ENCODE measurements at regions not wholly inside any gene's neighbourhood (a gene's known extent, or its start where the extent isn't known, plus 50 kb on each side); places are given as distances from the start of the nearest gene placed in this dataset.

DNA sequence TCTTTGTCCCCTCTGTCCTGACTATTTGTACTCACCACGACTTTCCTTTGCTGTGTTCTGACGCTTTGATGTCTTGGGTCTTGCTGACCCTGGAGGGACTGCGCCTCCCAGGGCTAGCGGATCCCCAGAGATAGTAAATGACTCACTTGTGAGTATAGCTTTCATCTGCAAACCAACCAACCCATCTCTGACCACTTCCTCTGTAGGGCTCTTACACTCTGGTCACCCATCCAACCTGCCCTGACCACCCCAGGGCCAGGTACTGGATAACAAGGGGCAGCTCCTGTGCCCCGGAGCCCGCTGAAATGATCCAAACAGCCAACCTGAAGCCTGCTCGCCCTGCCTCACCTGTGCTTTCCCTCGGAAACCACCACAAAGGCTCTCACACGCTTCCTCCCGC lies 125.2 kb upstream of the CARD11 start:
- Mint-ChIP-seq H3K4me1 (ENCODE audit: low read depth, unreplicated experiment) (peaks cover 8% of the 10 kb centered on the region), H3K4me3 (ENCODE audit: unreplicated experiment) (no peak overlapping the region), H3K36me3 (ENCODE audit: insufficient read depth, unreplicated experiment) (peaks cover 5% of the 10 kb centered on the region), H3K27ac (ENCODE audit: unreplicated experiment) (no peak overlapping the region), H3K27me3 (ENCODE audit: insufficient read depth, unreplicated experiment) (no peaks in the 10 kb centered on the region), H3K9me3 (ENCODE audit: unreplicated experiment) (peaks cover 20% of the 10 kb centered on the region)
- Histone ChIP-seq H3K4me1 (peaks cover 15% of the 10 kb centered on the region), H3K4me3 (ENCODE audit: low read depth, low read length) (no peak overlapping the region), H3K9me3 (no peaks in the 10 kb centered on the region), H3K27me3 (replicated peaks; ENCODE audit: control insufficient read depth, insufficient read depth, low read length) (no peaks in the 10 kb centered on the region), H3K36me3 (ENCODE audit: control insufficient read depth, insufficient read depth, low read length) (no peaks in the 10 kb centered on the region)
- CTCF ChIA-PET, result no interaction called here
- intact Hi-C loops (cut with micrococcal nuclease; ENCODE audit: unreplicated experiment), result no loop called here
- no peak for TF ChIP-seq CTCF (IDR thresholded peaks at IDR 0.05; ENCODE audit: insufficient read depth in 1 of 2, low read depth in 1 of 2, low read length in 1 of 2, severe bottlenecking in 1 of 2, unreplicated experiment in 1 of 2)
- POLR2A ChIA-PET, result no interaction called here
- no TSS peak for BruUV-seq (replicated peaks)
- no peak for DNase-seq

DNA sequence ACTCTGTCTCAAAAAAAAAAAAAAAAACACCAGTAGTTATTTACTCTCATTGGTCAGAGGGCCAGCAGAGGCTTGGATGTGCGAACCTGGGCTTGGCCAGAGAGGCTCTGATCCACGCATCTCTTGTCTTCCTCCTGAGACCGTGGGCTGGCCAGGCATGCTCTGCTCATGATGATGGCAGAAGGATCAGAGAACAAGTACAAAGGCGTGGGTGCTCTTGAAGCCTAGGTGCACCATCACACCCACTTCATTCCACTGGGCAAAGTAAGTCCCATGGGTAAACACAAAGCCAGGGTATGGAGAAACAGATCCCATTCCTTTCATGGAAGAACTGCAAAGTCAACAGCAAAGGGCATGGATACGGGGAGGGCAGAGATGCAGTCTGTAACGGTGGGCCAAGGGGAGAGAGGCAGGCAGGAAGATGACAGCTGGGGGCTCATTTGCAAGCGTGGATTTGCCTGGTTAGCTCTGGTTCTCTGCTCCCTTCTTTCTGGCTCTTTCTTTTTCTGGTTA lies 128.2 kb upstream of the SDK1 start:
- no peaks in the 10 kb centered on the region for H3K36me3 ChIP-seq (ENCODE audit: control insufficient read depth, insufficient read depth, low read length)
- intact Hi-C loops (cut with micrococcal nuclease; ENCODE audit: unreplicated experiment), result no loop called here
- H3K27me3 ChIP-seq (replicated peaks; ENCODE audit: control insufficient read depth, insufficient read depth, low read length), result no peaks in the 10 kb centered on the region
- no peaks in the 10 kb centered on the region for H3K9me3 ChIP-seq
- no peaks in the 10 kb centered on the region for H3K4me1 ChIP-seq
- H3K4me3 ChIP-seq (ENCODE audit: low read depth, low read length), result no peak overlapping the region
- peaks cover 5% of the 10 kb centered on the region for H3K36me3 Mint-ChIP-seq (ENCODE audit: insufficient read depth, unreplicated experiment)
- no peaks in the 10 kb centered on the region for H3K4me1 Mint-ChIP-seq (ENCODE audit: low read depth, unreplicated experiment)
- DNase-seq, result no peak
- H3K9me3 Mint-ChIP-seq (ENCODE audit: unreplicated experiment), result peaks cover 20% of the 10 kb centered on the region
- BruUV-seq (replicated peaks), result no TSS peak
- no peak overlapping the region for H3K4me3 Mint-ChIP-seq (ENCODE audit: unreplicated experiment)
- no peak for TF ChIP-seq CTCF (IDR thresholded peaks at IDR 0.05; ENCODE audit: insufficient read depth in 1 of 2, low read depth in 1 of 2, low read length in 1 of 2, severe bottlenecking in 1 of 2, unreplicated experiment in 1 of 2)
- ChIA-PET POLR2A (no interaction called here), CTCF (no interaction called here)
- no peak overlapping the region for H3K27ac Mint-ChIP-seq (ENCODE audit: unreplicated experiment)
- H3K27me3 Mint-ChIP-seq (ENCODE audit: insufficient read depth, unreplicated experiment), result no peaks in the 10 kb centered on the region

DNA sequence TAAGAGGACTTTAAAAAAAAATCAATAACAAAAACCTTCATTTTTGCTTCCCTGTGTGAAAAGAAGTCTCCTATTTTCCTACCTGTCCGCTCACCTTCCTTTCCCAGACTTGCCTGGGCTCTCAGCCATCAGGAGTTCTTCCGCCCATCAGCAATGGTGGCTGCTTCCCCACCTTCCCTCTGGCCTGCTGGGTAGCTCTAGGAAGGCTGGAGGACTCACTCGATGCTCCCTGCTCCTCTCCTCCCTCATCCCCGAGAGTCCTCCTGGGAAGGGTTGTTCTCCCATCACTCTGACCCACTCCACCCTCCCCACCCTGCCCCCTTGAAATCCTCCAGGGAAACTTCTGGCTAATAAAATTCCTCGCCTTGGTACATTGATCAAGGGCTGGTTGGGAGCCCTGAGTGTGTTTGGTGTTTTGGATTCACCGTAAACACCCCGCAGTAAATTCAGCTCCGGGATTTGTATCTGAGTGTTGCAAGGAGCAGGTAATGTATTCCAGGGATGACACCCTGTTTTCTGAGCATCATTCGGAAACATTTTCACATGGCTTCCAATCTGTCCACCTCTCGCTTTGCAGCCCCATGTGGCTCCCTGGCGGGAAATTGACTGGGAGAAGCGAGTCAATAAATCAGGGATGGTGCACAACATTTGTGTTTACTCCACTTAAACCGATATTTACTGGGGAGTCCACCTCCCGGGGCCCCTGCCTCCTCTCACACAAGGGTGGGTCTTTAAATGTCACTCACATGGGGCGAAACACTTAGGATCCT lies 126.4 kb upstream of the SDK1 start:
- no peaks in the 10 kb centered on the region for H3K27me3 ChIP-seq (replicated peaks; ENCODE audit: control insufficient read depth, insufficient read depth, low read length)
- Mint-ChIP-seq H3K9me3 (ENCODE audit: unreplicated experiment) (peaks cover 20% of the 10 kb centered on the region), H3K36me3 (ENCODE audit: insufficient read depth, unreplicated experiment) (peaks cover 5% of the 10 kb centered on the region), H3K27ac (ENCODE audit: unreplicated experiment) (no peak overlapping the region), H3K4me1 (ENCODE audit: low read depth, unreplicated experiment) (peaks cover 5% of the 10 kb centered on the region), H3K27me3 (ENCODE audit: insufficient read depth, unreplicated experiment) (no peaks in the 10 kb centered on the region), H3K4me3 (ENCODE audit: unreplicated experiment) (no peak overlapping the region)
- no TSS peak for BruUV-seq (replicated peaks)
- H3K4me3 ChIP-seq (ENCODE audit: low read depth, low read length), result no peak overlapping the region
- no peaks in the 10 kb centered on the region for H3K36me3 ChIP-seq (ENCODE audit: control insufficient read depth, insufficient read depth, low read length)
- CTCF ChIA-PET, result no interaction called here
- no peak for DNase-seq
- no peak for TF ChIP-seq CTCF (IDR thresholded peaks at IDR 0.05; ENCODE audit: insufficient read depth in 1 of 2, low read depth in 1 of 2, low read length in 1 of 2, severe bottlenecking in 1 of 2, unreplicated experiment in 1 of 2)
- H3K4me1 ChIP-seq, result no peaks in the 10 kb centered on the region
- H3K9me3 ChIP-seq, result no peaks in the 10 kb centered on the region
- intact Hi-C loops (cut with micrococcal nuclease; ENCODE audit: unreplicated experiment), result no loop called here
- POLR2A ChIA-PET, result no interaction called here
